HCT116 (cell line): ENCODE measurements at regions not wholly inside any gene's neighbourhood (a gene's known extent, or its start where the extent isn't known, plus 50 kb on each side); places are given as distances from the start of the nearest gene placed in this dataset.

ENCODE experiments used
- ATAC-seq: fragments of 200-7000 bp; cut with Tn5 transposase; 2 replicates; pipeline ENCODE4 v1.9.1; 2020; ENCODE audit warnings: mild to moderate bottlenecking, moderate library complexity
- BruUV-seq: library from RNA; stranded (reverse); fragments of 400-500 nt; replicated peaks from 2 replicates; lab custom pipeline; 2021; lab: Mats Ljungman, UMichigan
- CTCF ChIA-PET: fragments of 300-600 bp; sonication (Branson Sonifier 250); formaldehyde crosslinking; loops from one replicate; lab custom pipeline; 2021; ENCODE audit warnings: antibody characterized with exemption; lab: Charles Lee
- POLR2A ChIA-PET: fragments of 300-600, 350-600 bp; sonication (Branson Sonifier 250); formaldehyde crosslinking; loops from one replicate; lab custom pipeline; 2021; ENCODE audit warnings: antibody characterized with exemption; lab: Charles Lee
- RAD21 ChIA-PET, 2 experiments: fragments of 300-600 bp; sonication (Branson Sonifier 250); formaldehyde crosslinking; loops; one replicate each; lab custom pipeline; 2023; ENCODE audit warnings: low total read pairs in 2 of 2; ENCODE audit not compliant: uncharacterized antibody in 2 of 2, unreplicated experiment in 2 of 2, low non-redundant PET in 1 of 2; lab: Charles Lee
- DNase-seq: peaks from one replicate; pipeline ENCODE4 v3.0.0-alpha.2; 2010; ENCODE audit warnings: low read depth, low spot score
- H2AFZ ChIP-seq: fragments of 200-600 bp; shearing (Covaris generic), sonication (generic); 2 replicates; pipeline ENCODE4 v1.6.1; 2017; ENCODE audit warnings: low read depth, mixed run types, mixed read lengths, antibody characterized with exemption, low read length; ENCODE audit not compliant: poor library complexity, severe bottlenecking
- H3K27ac ChIP-seq: 2 replicates; pipeline ENCODE4 v1.5.1; 2012; ENCODE audit warnings: low read depth, low read length
- H3K27me3 ChIP-seq: fragments of 200-600 bp; sonication (generic); 2 replicates; pipeline ENCODE4 v1.6.1; 2016; ENCODE audit warnings: mixed run types, low read length, mixed read lengths; ENCODE audit not compliant: insufficient read depth
- H3K36me3 ChIP-seq, 2 experiments: fragments of 200-500 bp in 1 of 2; fragments of 200-600 bp in 1 of 2; sonication (Bioruptor generic) in 1 of 2; sonication (generic) in 1 of 2; 2 replicates each; pipeline versions ENCODE4 v1.5.1 to v1.6.1; 2014 to 2016; ENCODE audit warnings: low read length in 2 of 2, inconsistent platforms in 1 of 2, mixed read lengths in 1 of 2, mixed run types in 1 of 2; ENCODE audit not compliant: insufficient read depth in 2 of 2, control insufficient read depth in 1 of 2
- H3K4me1 ChIP-seq, 2 experiments: fragments of 200-600 bp in 1 of 2; sonication (generic) in 1 of 2; 2 replicates each; pipeline versions ENCODE4 v1.5.1 to v1.6.1; 2012 to 2017; ENCODE audit warnings: low read length in 2 of 2, inconsistent platforms in 1 of 2, mild to moderate bottlenecking in 1 of 2, mixed read lengths in 1 of 2, mixed run types in 1 of 2, moderate library complexity in 1 of 2; ENCODE audit not compliant: insufficient read depth in 2 of 2, control insufficient read depth in 1 of 2
- H3K4me2 ChIP-seq: fragments of 200-600 bp; sonication (generic); 2 replicates; pipeline ENCODE4 v1.6.1; 2017; ENCODE audit warnings: mixed run types, low read length, mixed read lengths
- H3K4me3 ChIP-seq, 2 experiments: fragments of 200-600 bp in 1 of 2; sonication (generic) in 1 of 2; replicated peaks in 1 of 2; 2 replicates each; pipeline ENCODE4 v1.5.1; 2011 to 2016; ENCODE audit warnings: low read length in 2 of 2, control low read depth in 1 of 2, low read depth in 1 of 2, mild to moderate bottlenecking in 1 of 2, mixed read lengths in 1 of 2, mixed run types in 1 of 2
- H3K79me2 ChIP-seq: fragments of 200-600 bp; sonication (generic); 2 replicates; pipeline ENCODE4 v1.6.1; 2017; ENCODE audit warnings: mild to moderate bottlenecking, mixed run types, low read length, moderate library complexity, mixed read lengths; ENCODE audit not compliant: insufficient read depth
- H3K9ac ChIP-seq: fragments of 200-600 bp; sonication (generic); 2 replicates; pipeline ENCODE4 v1.6.1; 2016; ENCODE audit warnings: low read length, mixed read lengths
- H3K9me2 ChIP-seq: fragments of 200-600 bp; sonication (generic), shearing (Covaris generic); 2 replicates; pipeline ENCODE4 v1.6.1; 2017; ENCODE audit warnings: mixed run types, mild to moderate bottlenecking, moderate library complexity; ENCODE audit not compliant: insufficient read depth
- H3K9me3 ChIP-seq, 2 experiments: fragments of 200-500 bp in 1 of 2; fragments of 200-600 bp in 1 of 2; sonication (Bioruptor generic) in 1 of 2; sonication (generic) in 1 of 2; 2 replicates each; pipeline ENCODE4 v1.6.1; 2014 to 2017; ENCODE audit warnings: low read length in 2 of 2, mixed read lengths in 2 of 2, inconsistent platforms in 1 of 2, low read depth in 1 of 2, mild to moderate bottlenecking in 1 of 2, mixed run types in 1 of 2, moderate library complexity in 1 of 2; ENCODE audit not compliant: control insufficient read depth in 1 of 2, insufficient read depth in 1 of 2
- H4K20me1 ChIP-seq: fragments of 200-600 bp; sonication (generic), shearing (Covaris generic); 2 replicates; pipeline ENCODE4 v1.6.1; 2017; ENCODE audit warnings: mixed run types, mild to moderate bottlenecking, moderate library complexity; ENCODE audit not compliant: insufficient read depth
- CBX3 ChIP-seq: IDR thresholded peaks from 2 replicates; pipeline ENCODE4 v1.6.1; 2012; ENCODE audit warnings: low read depth
- CEBPB ChIP-seq: IDR thresholded peaks from 2 replicates; pipeline ENCODE4 v1.6.1; 2012; ENCODE audit warnings: low read depth
- EGR1 ChIP-seq: IDR thresholded peaks from 2 replicates; pipeline ENCODE4 v1.6.1; 2012; ENCODE audit warnings: low read depth
- ELF1 ChIP-seq: IDR thresholded peaks from 2 replicates; pipeline ENCODE4 v1.6.1; 2012; ENCODE audit warnings: low read depth, borderline replicate concordance
- EZH2phosphoT487 ChIP-seq: fragments of 200-600 bp; IDR thresholded peaks from 2 replicates; pipeline ENCODE4 v1.6.1; 2018; ENCODE audit warnings: antibody characterized with exemption, borderline replicate concordance
- FOSL1 ChIP-seq: IDR thresholded peaks from 2 replicates; pipeline ENCODE4 v1.6.1; 2012; ENCODE audit warnings: low read depth
- JUND ChIP-seq: IDR thresholded peaks from 2 replicates; pipeline ENCODE4 v1.6.1; 2012
- POLR2AphosphoS5 ChIP-seq: IDR thresholded peaks from 2 replicates; pipeline ENCODE4 v1.6.1; 2011; ENCODE audit warnings: mild to moderate bottlenecking, low read depth, low read length, moderate library complexity
- SP1 ChIP-seq: IDR thresholded peaks from 2 replicates; pipeline ENCODE4 v1.6.1; 2012; ENCODE audit warnings: low read depth
- TCF7L2 ChIP-seq: IDR thresholded peaks from 2 replicates; pipeline ENCODE4 v1.7.0; 2011; ENCODE audit warnings: borderline replicate concordance, inconsistent platforms; ENCODE audit not compliant: insufficient read depth, insufficient read length; ENCODE audit errors: extremely low read depth
- YY1 ChIP-seq: IDR thresholded peaks from 2 replicates; pipeline ENCODE4 v1.6.1; 2011; ENCODE audit warnings: low read length, low read depth, moderate library complexity, mild to moderate bottlenecking; ENCODE audit not compliant: insufficient replicate concordance; ENCODE audit errors: extremely low read depth
- ZFX ChIP-seq: fragments of 450-650 bp; IDR thresholded peaks from 2 replicates; pipeline ENCODE4 v1.6.1; 2017
- intact Hi-C: fragments of 100-400 bp; cut with micrococcal nuclease; formaldehyde crosslinking; loops from 2 replicates; pipeline ENCODE4 v1.10.0; 2022
- TF ChIP-seq, protein P1 (sequence below): IDR thresholded peaks from 2 replicates; pipeline ENCODE4 v1.6.1; 2011; ENCODE audit warnings: mild to moderate bottlenecking, low read length, moderate library complexity; ENCODE audit not compliant: insufficient replicate concordance; ENCODE audit errors: extremely low read depth
- TF ChIP-seq, protein P2 (sequence below), 3 experiments: fragments of 200-600 bp in 1 of 3; sonication (generic) in 1 of 3; IDR thresholded peaks in 2 of 3; conservative IDR thresholded peaks in 1 of 3; 2 replicates each; pipeline ENCODE4 v1.5.1; 2012 to 2017; ENCODE audit warnings: low read depth in 2 of 3, low read length in 2 of 3, antibody characterized with exemption in 1 of 3, borderline replicate concordance in 1 of 3, control low read depth in 1 of 3, mild to moderate bottlenecking in 1 of 3, mixed read lengths in 1 of 3, mixed run types in 1 of 3, moderate library complexity in 1 of 3; ENCODE audit not compliant: insufficient read depth in 1 of 3
- TF ChIP-seq, protein P3 (sequence below): IDR thresholded peaks from 2 replicates; pipeline ENCODE4 v1.6.1; 2012

DNA sequence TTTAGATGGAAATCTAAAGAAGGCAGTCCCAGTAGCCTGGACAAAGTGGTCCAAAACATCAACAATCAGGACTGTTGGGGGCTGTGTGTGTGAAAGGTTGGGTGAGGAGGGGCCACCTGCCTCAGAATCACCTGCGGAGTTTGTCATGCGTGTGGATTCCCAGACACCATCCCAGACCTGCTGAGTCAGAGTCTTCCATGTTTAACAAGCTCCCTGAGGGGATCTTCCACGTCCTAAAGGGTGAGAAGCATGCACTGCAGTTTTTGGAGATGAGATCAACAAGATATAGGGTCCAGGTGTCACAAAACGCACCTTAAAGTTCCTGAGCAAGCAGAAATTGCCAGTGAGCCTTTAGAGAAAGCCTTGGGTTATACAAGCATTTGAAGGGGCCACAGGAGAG is 207.0 kb upstream of the FAM9B start:
- CTCF ChIA-PET: no interaction called here
- no peak for DNase-seq
- BruUV-seq: no TSS peak

More for the DNA sequence above, 207.0 kb upstream of the FAM9B start:
- Histone ChIP-seq H4K20me1 (no peaks in the 10 kb centered on the region), H3K79me2 (no peaks in the 10 kb centered on the region), H3K27ac (no peak overlapping the region), H3K27me3 (no peaks in the 10 kb centered on the region), H2AFZ (no peak overlapping the region), H3K9me2 (no peaks in the 10 kb centered on the region), H3K36me3 (no peaks in the 10 kb centered on the region), H3K9ac (no peak overlapping the region), H3K4me1 (no peaks in the 10 kb centered on the region), H3K4me2 (no peak overlapping the region), H3K9me3 (no peaks in the 10 kb centered on the region), H3K4me3 (no peak overlapping the region)
- ChIA-PET RAD21 (no interaction called here), POLR2A (no interaction called here)
- intact Hi-C loops: no loop called here
- no peak for ATAC-seq
- no peak for TF ChIP-seq ELF1
- TF ChIP-seq CEBPB: no peak
- TF ChIP-seq, protein P1, sequence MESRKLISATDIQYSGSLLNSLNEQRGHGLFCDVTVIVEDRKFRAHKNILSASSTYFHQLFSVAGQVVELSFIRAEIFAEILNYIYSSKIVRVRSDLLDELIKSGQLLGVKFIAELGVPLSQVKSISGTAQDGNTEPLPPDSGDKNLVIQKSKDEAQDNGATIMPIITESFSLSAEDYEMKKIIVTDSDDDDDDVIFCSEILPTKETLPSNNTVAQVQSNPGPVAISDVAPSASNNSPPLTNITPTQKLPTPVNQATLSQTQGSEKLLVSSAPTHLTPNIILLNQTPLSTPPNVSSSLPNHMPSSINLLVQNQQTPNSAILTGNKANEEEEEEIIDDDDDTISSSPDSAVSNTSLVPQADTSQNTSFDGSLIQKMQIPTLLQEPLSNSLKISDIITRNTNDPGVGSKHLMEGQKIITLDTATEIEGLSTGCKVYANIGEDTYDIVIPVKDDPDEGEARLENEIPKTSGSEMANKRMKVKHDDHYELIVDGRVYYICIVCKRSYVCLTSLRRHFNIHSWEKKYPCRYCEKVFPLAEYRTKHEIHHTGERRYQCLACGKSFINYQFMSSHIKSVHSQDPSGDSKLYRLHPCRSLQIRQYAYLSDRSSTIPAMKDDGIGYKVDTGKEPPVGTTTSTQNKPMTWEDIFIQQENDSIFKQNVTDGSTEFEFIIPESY: no peak
- TF ChIP-seq, protein P2, sequence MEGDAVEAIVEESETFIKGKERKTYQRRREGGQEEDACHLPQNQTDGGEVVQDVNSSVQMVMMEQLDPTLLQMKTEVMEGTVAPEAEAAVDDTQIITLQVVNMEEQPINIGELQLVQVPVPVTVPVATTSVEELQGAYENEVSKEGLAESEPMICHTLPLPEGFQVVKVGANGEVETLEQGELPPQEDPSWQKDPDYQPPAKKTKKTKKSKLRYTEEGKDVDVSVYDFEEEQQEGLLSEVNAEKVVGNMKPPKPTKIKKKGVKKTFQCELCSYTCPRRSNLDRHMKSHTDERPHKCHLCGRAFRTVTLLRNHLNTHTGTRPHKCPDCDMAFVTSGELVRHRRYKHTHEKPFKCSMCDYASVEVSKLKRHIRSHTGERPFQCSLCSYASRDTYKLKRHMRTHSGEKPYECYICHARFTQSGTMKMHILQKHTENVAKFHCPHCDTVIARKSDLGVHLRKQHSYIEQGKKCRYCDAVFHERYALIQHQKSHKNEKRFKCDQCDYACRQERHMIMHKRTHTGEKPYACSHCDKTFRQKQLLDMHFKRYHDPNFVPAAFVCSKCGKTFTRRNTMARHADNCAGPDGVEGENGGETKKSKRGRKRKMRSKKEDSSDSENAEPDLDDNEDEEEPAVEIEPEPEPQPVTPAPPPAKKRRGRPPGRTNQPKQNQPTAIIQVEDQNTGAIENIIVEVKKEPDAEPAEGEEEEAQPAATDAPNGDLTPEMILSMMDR (IDR thresholded peaks at IDR 0.05 in 2 of 3, conservative IDR thresholded peaks at IDR 0.05 in 1 of 3; ENCODE audit: borderline replicate concordance in 1 of 3, insufficient read depth in 1 of 3, low read depth in 2 of 3, low read length in 2 of 3): no peak
- no peak for TF ChIP-seq TCF7L2
- TF ChIP-seq YY1: no peak
- TF ChIP-seq JUND: no peak
- TF ChIP-seq SP1: no peak
- no peak for TF ChIP-seq EGR1
- no peak for TF ChIP-seq CBX3
- no peak for TF ChIP-seq FOSL1
- TF ChIP-seq POLR2AphosphoS5: no peak
- no peak for TF ChIP-seq ZFX
- TF ChIP-seq EZH2phosphoT487: no peak
- TF ChIP-seq, protein P3, sequence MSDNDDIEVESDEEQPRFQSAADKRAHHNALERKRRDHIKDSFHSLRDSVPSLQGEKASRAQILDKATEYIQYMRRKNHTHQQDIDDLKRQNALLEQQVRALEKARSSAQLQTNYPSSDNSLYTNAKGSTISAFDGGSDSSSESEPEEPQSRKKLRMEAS: no peak
